Lower leg skin (tissue), 3 donors: ENCODE measurements at regions not wholly inside any gene's neighbourhood (a gene's known extent, or its start where the extent isn't known, plus 50 kb on each side); places are given as distances from the start of the nearest gene placed in this dataset.

Experiments
- POLR2A ChIP-seq, 2 donors: fragments of 450-650 bp; IDR thresholded peaks; one replicate each; pipeline ENCODE4 v1.6.1; 2016 to 2017; ENCODE audit warnings: antibody characterized with exemption in 2 of 2, mild to moderate bottlenecking in 1 of 2, moderate library complexity in 1 of 2
- TF ChIP-seq, protein P1 (sequence below), 3 donors: fragments of 450-650 bp; IDR thresholded peaks; one replicate each; pipeline ENCODE4 v1.5.1; 2016; ENCODE audit warnings: antibody characterized with exemption in 3 of 3, mild to moderate bottlenecking in 3 of 3, moderate library complexity in 2 of 3

DNA sequence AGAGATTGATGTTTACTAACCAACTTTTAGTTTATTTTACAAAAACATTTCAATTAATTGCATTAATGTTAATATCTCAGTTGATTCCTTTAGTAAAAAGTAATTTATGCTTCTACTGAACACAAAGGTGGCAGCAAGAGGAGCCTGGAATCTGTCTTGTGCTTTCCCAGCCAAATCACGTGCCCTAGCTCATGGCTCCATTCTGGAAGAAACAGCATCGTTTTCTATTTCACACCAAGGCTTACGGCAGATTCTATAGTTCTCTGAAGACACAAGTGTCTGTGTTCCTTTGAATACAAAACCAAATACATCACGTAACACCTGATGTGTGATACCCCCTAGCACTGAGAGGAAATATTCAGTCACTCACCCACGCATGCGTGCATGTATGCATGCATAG lies 346.1 kb upstream of the MIR17HG start:
- TF ChIP-seq, protein P1, sequence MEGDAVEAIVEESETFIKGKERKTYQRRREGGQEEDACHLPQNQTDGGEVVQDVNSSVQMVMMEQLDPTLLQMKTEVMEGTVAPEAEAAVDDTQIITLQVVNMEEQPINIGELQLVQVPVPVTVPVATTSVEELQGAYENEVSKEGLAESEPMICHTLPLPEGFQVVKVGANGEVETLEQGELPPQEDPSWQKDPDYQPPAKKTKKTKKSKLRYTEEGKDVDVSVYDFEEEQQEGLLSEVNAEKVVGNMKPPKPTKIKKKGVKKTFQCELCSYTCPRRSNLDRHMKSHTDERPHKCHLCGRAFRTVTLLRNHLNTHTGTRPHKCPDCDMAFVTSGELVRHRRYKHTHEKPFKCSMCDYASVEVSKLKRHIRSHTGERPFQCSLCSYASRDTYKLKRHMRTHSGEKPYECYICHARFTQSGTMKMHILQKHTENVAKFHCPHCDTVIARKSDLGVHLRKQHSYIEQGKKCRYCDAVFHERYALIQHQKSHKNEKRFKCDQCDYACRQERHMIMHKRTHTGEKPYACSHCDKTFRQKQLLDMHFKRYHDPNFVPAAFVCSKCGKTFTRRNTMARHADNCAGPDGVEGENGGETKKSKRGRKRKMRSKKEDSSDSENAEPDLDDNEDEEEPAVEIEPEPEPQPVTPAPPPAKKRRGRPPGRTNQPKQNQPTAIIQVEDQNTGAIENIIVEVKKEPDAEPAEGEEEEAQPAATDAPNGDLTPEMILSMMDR (IDR thresholded peaks at IDR 0.05): no peak
- TF ChIP-seq POLR2A (IDR thresholded peaks at IDR 0.05): no peak
